LNCaP clone FGC (cell line): ENCODE measurements at regions not wholly inside any gene's neighbourhood (a gene's known extent, or its start where the extent isn't known, plus 50 kb on each side); places are given as distances from the start of the nearest gene placed in this dataset.

Source experiments
- DNase-seq: peaks from one replicate; pipeline ENCODE4 v3.0.0-alpha.2; 2011; ENCODE audit warnings: low read depth
- H3K4me3 ChIP-seq: 2 replicates; pipeline ENCODE4 v1.5.1; 2011; ENCODE audit warnings: mild to moderate bottlenecking, low read depth, low read length, control low read depth
- TF ChIP-seq, protein P1 (sequence below): IDR thresholded peaks from 2 replicates; pipeline ENCODE4 v1.5.1; 2012; ENCODE audit warnings: mild to moderate bottlenecking; ENCODE audit not compliant: control insufficient read depth, insufficient read depth; ENCODE audit errors: extremely low read depth

DNA sequence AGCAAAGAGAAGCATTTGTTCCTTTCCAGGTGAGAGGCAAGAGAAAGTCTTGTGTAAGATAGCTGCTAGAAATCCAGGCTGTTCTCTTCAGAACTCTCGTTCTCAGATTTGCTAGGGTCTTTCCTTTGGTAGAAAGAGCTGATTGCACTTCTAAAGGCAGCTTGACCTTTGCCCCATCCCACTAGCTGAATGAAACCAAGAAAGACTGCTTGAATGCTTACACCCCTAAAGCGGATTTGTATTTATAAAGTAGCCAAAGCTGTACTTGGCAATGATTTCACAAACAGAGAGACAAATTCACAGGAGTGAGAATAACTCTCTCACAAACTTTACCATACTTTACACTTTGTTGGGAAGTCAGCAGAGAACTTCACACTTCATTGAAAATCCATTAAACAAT lies 424.1 kb downstream of the TTLL7 start:
- TF ChIP-seq, protein P1, sequence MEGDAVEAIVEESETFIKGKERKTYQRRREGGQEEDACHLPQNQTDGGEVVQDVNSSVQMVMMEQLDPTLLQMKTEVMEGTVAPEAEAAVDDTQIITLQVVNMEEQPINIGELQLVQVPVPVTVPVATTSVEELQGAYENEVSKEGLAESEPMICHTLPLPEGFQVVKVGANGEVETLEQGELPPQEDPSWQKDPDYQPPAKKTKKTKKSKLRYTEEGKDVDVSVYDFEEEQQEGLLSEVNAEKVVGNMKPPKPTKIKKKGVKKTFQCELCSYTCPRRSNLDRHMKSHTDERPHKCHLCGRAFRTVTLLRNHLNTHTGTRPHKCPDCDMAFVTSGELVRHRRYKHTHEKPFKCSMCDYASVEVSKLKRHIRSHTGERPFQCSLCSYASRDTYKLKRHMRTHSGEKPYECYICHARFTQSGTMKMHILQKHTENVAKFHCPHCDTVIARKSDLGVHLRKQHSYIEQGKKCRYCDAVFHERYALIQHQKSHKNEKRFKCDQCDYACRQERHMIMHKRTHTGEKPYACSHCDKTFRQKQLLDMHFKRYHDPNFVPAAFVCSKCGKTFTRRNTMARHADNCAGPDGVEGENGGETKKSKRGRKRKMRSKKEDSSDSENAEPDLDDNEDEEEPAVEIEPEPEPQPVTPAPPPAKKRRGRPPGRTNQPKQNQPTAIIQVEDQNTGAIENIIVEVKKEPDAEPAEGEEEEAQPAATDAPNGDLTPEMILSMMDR: no peak
- no peak overlapping the region for H3K4me3 ChIP-seq
- DNase-seq: no peak

DNA sequence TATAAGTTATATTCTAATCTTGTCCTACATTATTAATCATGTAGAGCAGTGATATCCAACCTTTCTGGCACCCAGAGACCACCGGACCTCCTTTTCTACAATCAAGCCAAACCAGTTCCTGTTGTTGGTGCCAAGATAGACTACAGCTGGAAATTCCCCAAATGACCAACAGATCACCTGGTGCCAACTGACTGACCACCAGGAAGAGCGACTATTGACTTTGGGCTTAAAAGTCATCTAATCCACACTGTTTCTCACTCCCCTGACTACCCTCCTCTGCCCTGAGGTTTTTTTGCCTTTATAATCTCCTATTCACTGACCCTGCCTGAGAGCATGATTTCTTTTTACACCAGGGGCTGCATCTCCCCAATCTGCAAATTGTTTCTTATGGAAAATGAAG lies 425.2 kb downstream of the TTLL7 start:
- TF ChIP-seq, protein P1: no peak
- no peak for DNase-seq

DNA sequence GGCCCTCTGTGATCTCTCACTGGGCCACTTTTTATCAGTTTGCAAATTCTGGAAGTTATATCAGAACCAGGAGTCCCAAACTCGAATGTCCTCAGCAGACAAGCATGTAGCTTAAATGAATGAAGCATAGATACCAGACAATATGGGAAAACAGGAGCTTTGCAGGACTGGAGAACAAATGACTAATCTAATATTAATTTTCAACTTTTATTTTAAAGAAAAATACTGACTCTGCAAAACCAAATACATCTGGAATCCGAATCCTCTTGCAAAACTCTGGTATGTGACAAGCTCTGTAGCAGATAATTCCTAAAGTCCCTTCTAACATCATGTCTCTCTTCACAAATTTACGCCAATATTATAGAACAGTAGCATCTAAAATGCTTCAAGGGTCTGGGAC lies 427.4 kb downstream of the TTLL7 start:
- H3K4me3 ChIP-seq: no peak overlapping the region
- no peak for DNase-seq
- TF ChIP-seq, protein P1: no peak

More for the DNA sequence above, 425.2 kb downstream of the TTLL7 start:
- H3K4me3 ChIP-seq: no peak overlapping the region

DNA sequence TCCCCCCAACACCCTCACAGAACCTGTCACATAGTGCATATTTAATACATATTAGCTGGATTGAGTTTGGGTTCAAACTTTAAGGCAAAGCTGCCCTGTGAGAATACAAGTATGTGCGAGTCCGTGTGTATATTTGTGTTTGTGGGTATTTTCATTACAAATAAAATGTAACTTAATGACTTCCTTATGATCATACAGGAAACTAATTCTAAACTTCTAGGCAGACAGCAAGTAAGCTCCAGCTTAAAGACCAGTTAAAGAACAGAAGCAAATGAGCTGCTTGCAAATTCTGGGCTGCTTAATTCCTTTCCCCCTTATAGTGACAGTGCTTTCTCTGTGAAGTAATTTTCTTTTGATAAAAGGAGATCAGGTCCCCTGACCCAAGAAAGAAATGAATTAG lies 437.6 kb downstream of the TTLL7 start:
- H3K4me3 ChIP-seq: no peak overlapping the region
- no peak for DNase-seq
- TF ChIP-seq, protein P1: no peak

DNA sequence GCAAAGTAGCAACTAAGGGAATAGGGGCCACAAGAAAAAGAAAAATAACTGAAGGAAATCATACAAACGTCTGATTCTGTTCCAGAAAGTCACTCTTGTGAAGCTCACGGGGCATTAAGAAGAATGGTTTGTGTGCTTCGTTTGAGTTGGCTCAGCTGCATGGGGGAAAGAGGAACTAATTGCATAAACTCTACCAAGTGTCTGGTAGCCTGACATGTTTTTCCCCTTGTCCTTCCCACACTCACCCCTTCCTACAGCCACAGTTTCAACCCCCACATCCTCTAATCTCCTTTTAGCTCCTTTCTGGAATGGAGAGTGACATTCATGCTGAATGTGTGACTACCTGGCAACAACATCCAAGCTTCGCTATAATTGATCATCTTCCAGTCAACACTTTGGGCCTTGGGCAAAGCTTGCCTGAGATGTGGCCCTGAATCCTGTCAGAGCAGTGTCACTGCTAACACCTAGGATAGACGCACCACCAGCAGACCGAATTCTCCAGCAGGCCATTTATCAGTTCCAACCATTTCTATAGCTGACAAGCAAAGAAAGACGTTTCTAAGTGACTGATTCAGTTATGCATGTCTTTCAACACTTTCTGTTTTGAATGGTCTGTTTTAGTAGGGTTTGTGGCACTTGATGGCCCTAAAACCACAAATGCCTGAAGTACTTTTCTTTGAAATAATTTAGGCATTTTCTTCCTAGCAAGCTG lies 439.6 kb downstream of the TTLL7 start:
- DNase-seq: no peak
- TF ChIP-seq, protein P1: no peak

DNA sequence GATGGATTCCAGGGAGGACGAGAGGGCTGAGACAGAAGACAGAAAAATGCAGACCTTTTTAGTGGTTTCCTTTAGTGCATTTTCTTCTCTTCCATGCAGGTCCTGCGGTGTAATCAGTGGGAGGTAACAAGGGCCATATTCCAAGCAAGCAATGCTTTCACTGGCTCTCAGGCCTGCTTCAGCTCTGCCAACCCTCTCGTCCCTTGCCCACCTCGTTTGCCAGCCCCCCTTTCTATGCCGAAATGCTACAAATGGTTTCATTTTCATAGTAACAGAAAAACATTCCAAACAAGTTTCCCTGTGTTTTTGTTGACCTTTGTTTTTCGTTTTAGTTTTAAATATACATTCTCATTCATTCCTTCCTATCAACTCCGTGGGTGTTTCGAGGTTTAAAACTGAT lies 443.1 kb downstream of the TTLL7 start:
- TF ChIP-seq, protein P1: no peak
- DNase-seq: no peak

More for the DNA sequence above, 439.6 kb downstream of the TTLL7 start:
- no peak overlapping the region for H3K4me3 ChIP-seq

DNA sequence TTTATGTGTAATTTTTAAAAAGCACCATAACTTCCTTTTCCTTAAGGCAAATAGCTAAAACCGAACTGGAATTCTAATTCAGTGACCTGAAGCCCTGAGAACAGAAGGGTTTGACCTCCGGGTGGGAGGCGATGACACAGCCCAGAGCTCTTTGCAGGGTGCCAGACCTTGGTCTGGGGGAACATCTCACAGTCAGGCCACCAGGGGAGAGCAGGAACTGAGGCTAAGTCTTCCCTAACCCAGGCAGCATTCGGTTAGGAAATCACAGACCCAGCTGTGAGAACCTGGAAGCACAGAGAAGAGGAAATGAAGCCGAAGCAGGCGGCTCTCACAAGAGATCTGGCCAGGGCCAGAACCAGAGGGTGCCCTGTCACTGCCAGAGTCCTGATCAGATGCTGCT lies 444.8 kb downstream of the TTLL7 start:
- DNase-seq: no peak
- TF ChIP-seq, protein P1: no peak
- H3K4me3 ChIP-seq: no peak overlapping the region

More for the DNA sequence above, 443.1 kb downstream of the TTLL7 start:
- H3K4me3 ChIP-seq: no peak overlapping the region
